GM13976 (cell line): ENCODE measurements at regions not wholly inside any gene's neighbourhood (a gene's known extent, or its start where the extent isn't known, plus 50 kb on each side); places are given as distances from the start of the nearest gene placed in this dataset.
A peak's percentile ranks its signal among the peaks of the same experiment; 100 is the strongest.

Experiments used
- DNase-seq: peaks from one replicate; pipeline ENCODE4 v3.0.0; 2012; ENCODE audit warnings: low spot score
- CTCF ChIP-seq: IDR thresholded peaks from 2 replicates; pipeline ENCODE4 v1.5.1; 2012; ENCODE audit warnings: borderline replicate concordance, mild to moderate bottlenecking; ENCODE audit not compliant: insufficient read depth; ENCODE audit errors: extremely low read depth, missing control alignments, control extremely low read depth
- in situ Hi-C: fragments of 300-500 bp; cut with MboI; formaldehyde crosslinking; loops from one replicate; pipeline ENCODE4 v1.12.0; 2022; ENCODE audit warnings: low sequenced_read_pairs, mixed read lengths, inconsistent platforms; ENCODE audit not compliant: unreplicated experiment

- TF ChIP-seq CTCF = no peak
Observed at GRCh38 chr13:22979952-22980351, 200.8 kb upstream of the SGCG start.

GRCh38 chr13:22980936-22981335, 199.8 kb upstream of the SGCG start:
- in situ Hi-C loops = no loop called here
- no peak for DNase-seq
- no peak for TF ChIP-seq CTCF

More at GRCh38 chr13:22979952-22980351, 200.8 kb upstream of the SGCG start:
- in situ Hi-C loops = no loop called here
- DNase-seq = no peak

- TF ChIP-seq CTCF = no peak
- in situ Hi-C loops = no loop called here
- DNase-seq = no peak
Observed at GRCh38 chr13:22993148-22993547, 187.6 kb upstream of the SGCG start.

- DNase-seq = no peak
- no peak for TF ChIP-seq CTCF
- in situ Hi-C loops = no loop called here
Observed at GRCh38 chr13:23003446-23003845, 177.3 kb upstream of the SGCG start.

- in situ Hi-C loops = no loop called here
- DNase-seq = no peak
- no peak for TF ChIP-seq CTCF
Observed at GRCh38 chr13:23007426-23007825, 173.4 kb upstream of the SGCG start.

GRCh38 chr13:23018143-23018542, 162.6 kb upstream of the SGCG start:
- no peak for TF ChIP-seq CTCF
- in situ Hi-C loops = no loop called here
- DNase-seq = no peak

GRCh38 chr13:23020246-23020843, 160.4 kb upstream of the SGCG start:
- peak; percentile 65 for TF ChIP-seq CTCF
- DNase-seq = peak; percentile 48
- in situ Hi-C loops = no loop called here
